Smooth muscle cell (in vitro differentiated cells): ENCODE measurements at regions not wholly inside any gene's neighbourhood (a gene's known extent, or its start where the extent isn't known, plus 50 kb on each side); places are given as distances from the start of the nearest gene placed in this dataset.
"Not testable (repeated sequence)": the region's sequence is repeated elsewhere in the genome, so short reads cannot be mapped to it uniquely, and the experiment has no call there.

Experiments used
- DNase-seq: peaks from one replicate; lab custom pipeline; 2025; ENCODE audit not compliant: unreplicated experiment; lab: John Stamatoyannopoulos, UW
- H2AFZ ChIP-seq: fragments of 200-600 bp; sonication (generic); 2 replicates; pipeline ENCODE4 v1.6.0; 2016; ENCODE audit warnings: antibody characterized with exemption, low read depth, mild to moderate bottlenecking
- H3F3A ChIP-seq: fragments of 200-600 bp; sonication (generic); 2 replicates; pipeline ENCODE4 v1.6.0; 2017; ENCODE audit warnings: antibody characterized with exemption, low read depth
- H3K27ac ChIP-seq: fragments of 200-600 bp; sonication (generic); 2 replicates; pipeline ENCODE4 v1.5.1; 2016; ENCODE audit warnings: low read depth, mild to moderate bottlenecking
- H3K27me3 ChIP-seq: fragments of 200-600 bp; sonication (generic); 2 replicates; pipeline ENCODE4 v1.6.1; 2016; ENCODE audit warnings: low read depth, mild to moderate bottlenecking
- H3K36me3 ChIP-seq: fragments of 200-600 bp; sonication (generic); 2 replicates; pipeline ENCODE4 v1.5.1; 2016; ENCODE audit warnings: low read depth
- H3K4me1 ChIP-seq: fragments of 200-600 bp; sonication (generic); 2 replicates; pipeline ENCODE4 v1.5.1; 2016; ENCODE audit warnings: low read depth
- H3K4me2 ChIP-seq: fragments of 200-600 bp; sonication (generic); 2 replicates; pipeline ENCODE4 v1.6.0; 2016; ENCODE audit warnings: mild to moderate bottlenecking
- H3K4me3 ChIP-seq: fragments of 200-600 bp; sonication (generic); 2 replicates; pipeline ENCODE4 v1.5.1; 2016; ENCODE audit warnings: mild to moderate bottlenecking
- H3K79me2 ChIP-seq: fragments of 200-600 bp; sonication (generic); 2 replicates; pipeline ENCODE4 v1.6.0; 2016; ENCODE audit warnings: low read depth, mild to moderate bottlenecking
- H3K9ac ChIP-seq: fragments of 200-600 bp; sonication (generic); 2 replicates; pipeline ENCODE4 v1.6.0; 2016; ENCODE audit warnings: low read depth
- H3K9me3 ChIP-seq: fragments of 200-600 bp; sonication (generic); replicated peaks from 2 replicates; pipeline ENCODE4 v1.5.1; 2016; ENCODE audit warnings: low read depth
- H4K20me1 ChIP-seq: fragments of 200-600 bp; sonication (generic); 2 replicates; pipeline ENCODE4 v1.6.0; 2016; ENCODE audit warnings: low read depth
- CTCF ChIP-seq: fragments of 200-600 bp; sonication (generic); IDR thresholded peaks from 2 replicates; pipeline ENCODE4 v1.5.1; 2017; ENCODE audit warnings: borderline replicate concordance, mild to moderate bottlenecking, antibody characterized with exemption; ENCODE audit not compliant: insufficient read depth, poor library complexity, severe bottlenecking
- WGBS: methylation state at CpG from one replicate; pipeline ENCODE4 v1.1.7; 2016; ENCODE audit warnings: low lambda C conversion rate; 5-methylcytosine and 5-hydroxymethylcytosine counted together

- H3K9me3 ChIP-seq = no peaks in the 10 kb centered on the region
- no peak overlapping the region for H3K9ac ChIP-seq
- no peak overlapping the region for H2AFZ ChIP-seq
- H3K36me3 ChIP-seq = no peaks in the 10 kb centered on the region
- 91% methylated on average over 6 of the region's 6 CpGs for WGBS
- no peak overlapping the region for H3K4me3 ChIP-seq
- no peaks in the 10 kb centered on the region for H3K27me3 ChIP-seq
- H3K79me2 ChIP-seq = no peaks in the 10 kb centered on the region
- H3K4me2 ChIP-seq = no peak overlapping the region
- H3K4me1 ChIP-seq = no peaks in the 10 kb centered on the region
- no peaks in the 10 kb centered on the region for H3F3A ChIP-seq
- no peak overlapping the region for H3K27ac ChIP-seq
- no peak for DNase-seq
- TF ChIP-seq CTCF = no peak
- no peaks in the 10 kb centered on the region for H4K20me1 ChIP-seq
These were observed 138.7 kb downstream of the F11 start for GRCh38 chr4:186404562-186405134.

DNA sequence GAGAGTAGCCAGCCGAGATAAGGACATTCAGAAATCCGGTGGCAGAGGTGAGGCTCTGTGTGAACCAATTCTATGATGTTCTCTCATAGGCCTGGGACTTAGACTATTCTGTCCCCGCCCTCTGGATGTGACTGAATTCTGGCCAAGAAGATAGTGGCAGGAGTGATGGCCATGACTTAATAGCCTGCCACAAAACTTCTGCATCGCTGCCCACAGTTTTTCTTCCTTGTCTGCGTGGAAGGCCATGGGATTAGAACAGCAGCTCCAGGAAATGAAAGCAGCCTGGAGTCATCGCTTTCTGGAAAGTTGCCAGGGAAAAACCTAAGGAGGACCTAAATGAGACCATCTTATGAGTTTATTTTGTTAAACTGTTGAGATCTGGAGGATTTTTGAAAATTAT lies 134.7 kb downstream of the F11 start:
- Histone ChIP-seq H3K4me2 (no peak overlapping the region), H2AFZ (no peak overlapping the region), H3K36me3 (no peaks in the 10 kb centered on the region), H3K4me3 (no peak overlapping the region), H3K4me1 (no peaks in the 10 kb centered on the region), H3K9me3 (no peaks in the 10 kb centered on the region), H4K20me1 (no peaks in the 10 kb centered on the region), H3F3A (no peaks in the 10 kb centered on the region), H3K79me2 (no peaks in the 10 kb centered on the region), H3K27ac (no peak overlapping the region), H3K27me3 (no peaks in the 10 kb centered on the region), H3K9ac (no peak overlapping the region)
- DNase-seq = no peak
- 65% methylated on average over 6 of the region's 6 CpGs for WGBS
- no peak for TF ChIP-seq CTCF

DNA sequence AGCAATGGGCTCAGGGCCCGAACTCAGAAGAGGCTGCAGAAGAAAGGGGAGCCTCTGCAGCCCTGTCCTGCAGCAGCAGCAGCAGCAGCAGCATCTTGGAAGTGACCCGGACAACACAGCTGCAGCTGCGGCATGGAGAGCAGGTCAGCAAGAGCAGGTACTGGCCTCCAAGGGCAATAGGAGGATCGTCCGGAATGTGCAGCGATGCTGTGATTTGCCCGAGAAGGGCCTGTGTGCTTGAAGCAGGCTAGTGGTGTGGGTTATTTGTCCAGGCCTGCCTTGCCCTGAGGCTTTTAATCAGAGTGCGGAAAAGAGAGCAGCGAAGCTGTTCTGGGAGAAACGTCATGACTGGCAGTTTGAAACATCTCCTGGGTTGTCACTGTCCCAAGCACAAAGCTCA lies 126.0 kb downstream of the F11 start:
- no peak overlapping the region for H3K27ac ChIP-seq
- no peak overlapping the region for H3K4me2 ChIP-seq
- H3F3A ChIP-seq = no peaks in the 10 kb centered on the region
- H3K9ac ChIP-seq = no peak overlapping the region
- no peaks in the 10 kb centered on the region for H3K4me1 ChIP-seq
- no peaks in the 10 kb centered on the region for H4K20me1 ChIP-seq
- no peak for DNase-seq
- no peak for TF ChIP-seq CTCF
- no peaks in the 10 kb centered on the region for H3K9me3 ChIP-seq
- H3K79me2 ChIP-seq = no peaks in the 10 kb centered on the region
- WGBS = 79% methylated on average over 10 of the region's 10 CpGs
- no peaks in the 10 kb centered on the region for H3K27me3 ChIP-seq
- H3K4me3 ChIP-seq = no peak overlapping the region
- no peak overlapping the region for H2AFZ ChIP-seq
- H3K36me3 ChIP-seq = no peaks in the 10 kb centered on the region

GRCh38 chr4:186384328-186384727 lies 118.3 kb downstream of the F11 start:
- not testable (repeated sequence) for H4K20me1 ChIP-seq, H3K27me3 ChIP-seq, H3K4me1 ChIP-seq, H3F3A ChIP-seq, H3K27ac ChIP-seq, DNase-seq, H2AFZ ChIP-seq, H3K79me2 ChIP-seq, H3K36me3 ChIP-seq, H3K9me3 ChIP-seq, H3K4me3 ChIP-seq, H3K9ac ChIP-seq, H3K4me2 ChIP-seq
- 71% methylated on average over 1 of the region's 1 CpG for WGBS
